GOT3 (cell line): ENCODE measurements at regions not wholly inside any gene's neighbourhood (a gene's known extent, or its start where the extent isn't known, plus 50 kb on each side); places are given as distances from the start of the nearest gene placed in this dataset.
A peak's percentile ranks its signal among the peaks of the same experiment; 100 is the strongest.
"Not testable (repeated sequence)": the region's sequence is repeated elsewhere in the genome, so short reads cannot be mapped to it uniquely, and the experiment has no call there.

Experiments used
- DNase-seq: peaks from one replicate; lab custom pipeline; 2025; ENCODE audit warnings: mixed read lengths; lab: John Stamatoyannopoulos, UW

DNA sequence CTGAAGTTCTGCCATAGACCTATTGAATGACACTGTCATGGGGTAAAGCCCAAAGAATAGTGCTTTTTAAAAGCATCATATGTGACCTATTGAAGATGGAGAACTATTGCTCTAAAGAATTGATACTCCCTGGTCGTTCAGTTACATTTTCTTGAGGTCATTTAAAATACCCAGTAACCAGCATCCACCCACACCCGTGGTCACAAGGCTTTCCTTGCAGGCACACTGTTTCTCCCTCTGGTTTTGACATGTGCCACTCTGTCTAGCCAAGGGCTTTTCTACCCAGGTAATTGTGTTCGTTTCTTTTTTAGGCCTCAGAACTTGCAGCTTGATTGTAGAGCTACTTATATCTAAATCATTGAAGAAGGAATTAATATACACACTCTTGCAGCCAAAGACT lies 68.3 kb upstream of the LYZL2 start:
- no peak for DNase-seq

DNA sequence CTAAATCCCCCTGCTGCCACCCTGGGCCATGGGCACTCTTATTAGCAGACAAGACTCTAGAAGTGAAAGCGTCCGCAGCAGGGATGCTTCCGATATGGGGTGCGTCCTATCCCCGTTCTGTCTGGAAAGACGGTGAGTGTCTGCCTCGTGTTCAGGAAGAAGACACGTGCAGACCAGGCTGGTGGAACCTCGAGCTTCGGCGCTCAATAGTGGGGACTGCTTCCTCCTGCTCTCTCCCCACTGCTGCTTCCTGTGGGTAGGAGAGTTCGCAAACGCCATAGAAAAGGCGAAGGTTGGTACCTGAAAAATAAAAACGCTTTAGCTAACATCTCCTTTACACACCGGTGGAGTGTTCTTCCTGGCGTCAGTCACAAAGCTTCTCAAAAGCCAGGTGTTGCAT lies 67.7 kb upstream of the LYZL2 start:
- not testable (repeated sequence) for DNase-seq

DNA sequence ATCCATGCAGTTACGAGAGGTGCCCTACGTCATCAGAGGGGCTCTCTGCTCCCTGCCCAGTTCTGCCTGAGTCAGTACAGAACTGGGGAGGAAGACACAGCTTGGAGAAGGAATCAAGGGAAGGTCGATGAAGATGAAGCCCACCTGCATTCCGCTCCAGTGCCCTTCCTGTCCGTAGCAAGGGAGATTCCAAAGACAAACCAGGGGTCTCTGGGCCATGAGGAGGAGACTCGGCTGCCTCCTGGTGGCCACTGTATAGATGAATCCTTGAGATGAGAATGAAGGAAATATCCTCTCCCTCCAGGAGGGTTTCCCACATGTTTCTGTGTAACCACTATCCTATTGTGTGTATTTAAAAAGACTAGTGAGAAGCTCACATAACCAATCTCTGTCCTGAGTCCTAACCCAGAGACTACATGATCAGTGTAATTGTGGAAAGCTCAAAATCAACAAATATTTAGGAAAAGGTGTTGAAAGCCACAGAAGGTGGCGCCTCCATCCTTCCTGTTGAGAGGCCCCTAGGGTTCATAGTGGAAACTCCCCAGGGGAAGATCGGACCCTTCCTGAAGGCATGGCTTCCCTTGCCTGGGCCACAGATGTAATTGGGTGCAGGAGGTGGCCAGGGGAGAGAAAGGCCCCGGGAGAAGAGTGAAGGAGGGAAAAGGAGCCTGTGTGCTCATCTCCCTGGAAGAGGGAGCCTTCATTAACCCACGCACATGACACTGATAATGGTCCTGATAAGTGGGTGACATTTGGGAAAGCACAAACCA lies 67.0 kb upstream of the LYZL2 start:
- not testable (repeated sequence) for DNase-seq

DNA sequence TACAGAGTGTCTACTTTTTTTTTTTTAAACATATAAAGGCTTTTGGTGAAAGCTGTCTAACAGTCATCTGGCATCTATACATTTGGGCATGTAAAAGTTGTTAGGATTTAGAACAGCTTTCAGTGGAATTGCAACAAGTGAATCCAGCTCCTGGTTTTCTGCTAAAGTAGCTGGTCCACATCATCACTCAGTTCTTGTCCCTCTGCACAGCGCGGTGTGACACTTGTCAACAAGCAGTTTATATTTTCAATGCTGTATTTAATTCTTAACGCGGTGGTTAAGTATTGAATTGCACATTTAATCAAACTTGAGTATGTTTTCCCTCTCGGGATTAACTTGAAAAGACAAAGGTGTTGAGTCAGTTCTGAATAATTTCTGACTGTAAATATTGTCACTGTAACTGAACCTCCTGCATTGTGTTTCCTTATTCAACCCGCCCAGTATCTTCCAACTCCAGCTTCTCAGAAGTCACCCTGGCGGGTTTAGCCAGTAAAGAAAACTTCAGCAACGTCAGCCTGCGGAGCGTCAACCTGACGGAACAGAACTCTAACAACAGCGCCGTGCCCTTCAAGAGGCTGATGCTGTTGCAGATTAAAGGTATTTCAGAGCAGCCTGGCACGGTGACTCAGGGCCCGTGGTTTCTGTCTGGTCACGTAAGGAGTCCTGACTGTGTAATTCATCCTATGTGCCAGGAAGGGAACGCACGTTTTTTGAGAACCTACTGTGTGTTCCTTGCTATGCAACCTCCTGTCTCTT lies 66.1 kb upstream of the LYZL2 start:
- not testable (repeated sequence) for DNase-seq

- no peak for DNase-seq
Measured at GRCh38 chr10:30694518-30695228, 65.1 kb upstream of the LYZL2 start.

DNA sequence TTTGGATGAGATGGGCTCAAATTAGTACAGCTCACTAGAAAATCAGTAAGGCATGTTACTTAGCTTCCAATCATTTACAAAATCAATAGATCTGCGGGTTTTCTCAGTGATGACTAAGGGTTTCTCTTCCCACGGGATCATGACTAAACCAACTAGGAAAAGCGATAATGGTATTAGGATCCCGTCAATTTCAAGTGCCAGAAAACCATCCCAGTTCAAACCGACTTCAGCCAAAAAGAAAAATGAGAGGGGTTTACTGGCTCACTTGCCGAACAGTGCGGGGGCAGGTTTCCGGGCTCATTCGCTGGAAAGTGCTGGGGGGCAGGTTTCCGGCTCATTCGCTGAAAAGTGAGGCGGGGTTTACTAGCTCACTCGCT lies 62.1 kb upstream of the LYZL2 start:
- DNase-seq: no peak

- DNase-seq: not testable (repeated sequence)
Measured at GRCh38 chr10:30690948-30691638, 61.5 kb upstream of the LYZL2 start.

DNA sequence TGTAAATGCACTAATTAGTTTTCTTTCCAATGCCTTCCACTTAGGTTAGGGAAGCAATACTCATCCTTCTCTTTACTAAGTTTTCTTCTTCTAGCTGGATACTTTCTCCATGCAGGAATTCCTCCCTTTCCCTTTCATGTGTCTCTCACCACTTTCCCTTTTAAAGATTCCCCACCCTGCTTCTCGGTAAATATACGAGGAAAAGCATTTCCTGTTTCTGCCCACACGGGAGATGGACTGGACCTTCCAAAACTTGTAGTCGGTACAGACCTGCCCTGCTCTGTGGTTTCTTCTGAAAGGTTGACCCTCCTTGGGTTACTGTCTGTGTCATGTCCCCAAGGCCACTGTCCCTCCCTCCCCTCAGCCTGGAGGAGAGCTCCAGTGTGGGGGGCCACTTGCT lies 58.9 kb upstream of the LYZL2 start:
- no peak for DNase-seq

- peak; percentile 40 for DNase-seq
Measured at GRCh38 chr10:30687698-30688213, 58.2 kb upstream of the LYZL2 start.

GRCh38 chr10:30686708-30687107 lies 57.2 kb upstream of the LYZL2 start:
- DNase-seq: no peak

DNA sequence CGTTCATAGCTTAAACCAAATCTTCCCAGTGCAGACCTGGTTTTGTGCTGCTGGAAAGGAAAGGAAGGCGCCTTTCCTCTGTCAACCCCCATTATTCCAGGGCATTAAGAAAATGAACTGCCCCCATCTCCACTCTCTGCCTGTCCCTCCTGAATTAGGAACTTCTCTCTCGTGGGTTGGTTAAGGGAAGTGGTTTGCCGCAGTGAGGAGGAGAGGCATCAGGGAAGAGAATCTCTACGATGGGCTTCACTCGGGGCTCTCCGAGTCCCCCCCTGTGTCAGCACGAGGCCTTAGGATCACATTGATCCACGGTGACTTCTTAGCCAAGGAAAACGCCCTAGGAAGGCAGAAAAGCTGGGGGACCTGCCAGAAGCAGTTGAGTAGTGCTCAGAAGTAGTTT lies 53.9 kb upstream of the LYZL2 start:
- no peak for DNase-seq

- DNase-seq: peak; percentile 49
Measured at GRCh38 chr10:30682377-30683199, 53.0 kb upstream of the LYZL2 start.

- no peak for DNase-seq
Measured at GRCh38 chr10:30680908-30681307, 51.4 kb upstream of the LYZL2 start.
